SK-N-MC (cell line): ENCODE measurements at regions not wholly inside any gene's neighbourhood (a gene's known extent, or its start where the extent isn't known, plus 50 kb on each side); places are given as distances from the start of the nearest gene placed in this dataset.

Experiments used
- DNase-seq: peaks from one replicate; pipeline ENCODE4 v3.0.0-alpha.2; 2011; ENCODE audit warnings: low read depth, low spot score
- H3K27ac ChIP-seq: fragments of 200-600 bp; sonication (generic); 2 replicates; pipeline ENCODE4 v1.5.1; 2016; ENCODE audit warnings: mixed run types
- H3K36me3 ChIP-seq: fragments of 200-600 bp; sonication (generic); 2 replicates; pipeline ENCODE4 v1.6.1; 2017; ENCODE audit warnings: antibody characterized with exemption, low read length, mixed read lengths; ENCODE audit not compliant: insufficient read depth
- H3K4me3 ChIP-seq: fragments of 200-600 bp; sonication (generic); 2 replicates; pipeline ENCODE4 v1.5.1; 2016
- H3K9ac ChIP-seq: fragments of 200-600 bp; sonication (generic); 2 replicates; pipeline ENCODE4 v1.8.0; 2017; ENCODE audit warnings: mixed run types, mixed read lengths; ENCODE audit not compliant: insufficient read length
- H3K9me3 ChIP-seq: fragments of 200-600 bp; sonication (generic); 2 replicates; pipeline ENCODE4 v1.6.1; 2017; ENCODE audit warnings: low read depth, mild to moderate bottlenecking, antibody characterized with exemption, low read length, moderate library complexity, mixed read lengths
- EZH2 ChIP-seq: fragments of 200-600 bp; sonication (generic); IDR thresholded peaks from one replicate; pipeline ENCODE4 v1.6.1; 2017; ENCODE audit warnings: antibody characterized with exemption
- FOXP2 ChIP-seq: optimal IDR thresholded peaks from 2 replicates; pipeline ENCODE3; 2011; ENCODE audit warnings: mild to moderate bottlenecking, moderate library complexity; ENCODE audit not compliant: insufficient read depth; ENCODE audit errors: extremely low read length, control extremely low read depth
- POLR2AphosphoS5 ChIP-seq: IDR thresholded peaks from 2 replicates; pipeline ENCODE4 v1.6.1; 2012; ENCODE audit warnings: mild to moderate bottlenecking, low read depth, low read length, borderline replicate concordance

GRCh38 chrX:122868631-122869030 lies 315.4 kb upstream of the GRIA3 start:
- Histone ChIP-seq H3K36me3 (no peaks in the 10 kb centered on the region), H3K27ac (no peak overlapping the region), H3K9ac (no peak overlapping the region), H3K4me3 (no peak overlapping the region), H3K9me3 (no peaks in the 10 kb centered on the region)
- TF ChIP-seq EZH2 (no peak), FOXP2 (no peak), POLR2AphosphoS5 (no peak)
- DNase-seq = no peak

DNA sequence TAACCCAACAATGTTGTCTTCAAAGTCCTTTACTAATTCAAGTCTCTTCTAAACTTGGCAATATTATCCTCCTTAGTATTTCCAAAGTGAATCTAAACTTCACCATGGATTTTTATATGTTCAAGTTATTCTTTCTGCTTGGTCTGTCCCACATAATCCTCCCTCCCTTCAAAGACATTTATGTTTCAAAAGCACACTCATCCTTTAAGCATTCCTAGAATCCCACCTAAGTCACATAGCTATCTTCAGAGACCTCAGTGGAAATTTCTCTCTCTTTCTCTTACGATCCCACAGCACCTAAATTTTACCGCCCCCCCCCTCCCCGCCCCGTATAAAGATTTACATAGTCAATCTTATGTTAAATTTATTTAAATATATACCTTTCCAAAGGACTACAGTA lies 314.9 kb upstream of the GRIA3 start:
- TF ChIP-seq EZH2 (no peak), POLR2AphosphoS5 (no peak), FOXP2 (no peak)
- H3K4me3 ChIP-seq = no peak overlapping the region
- no peaks in the 10 kb centered on the region for H3K9me3 ChIP-seq
- no peaks in the 10 kb centered on the region for H3K36me3 ChIP-seq
- no peak overlapping the region for H3K9ac ChIP-seq
- no peak for DNase-seq
- no peak overlapping the region for H3K27ac ChIP-seq

DNA sequence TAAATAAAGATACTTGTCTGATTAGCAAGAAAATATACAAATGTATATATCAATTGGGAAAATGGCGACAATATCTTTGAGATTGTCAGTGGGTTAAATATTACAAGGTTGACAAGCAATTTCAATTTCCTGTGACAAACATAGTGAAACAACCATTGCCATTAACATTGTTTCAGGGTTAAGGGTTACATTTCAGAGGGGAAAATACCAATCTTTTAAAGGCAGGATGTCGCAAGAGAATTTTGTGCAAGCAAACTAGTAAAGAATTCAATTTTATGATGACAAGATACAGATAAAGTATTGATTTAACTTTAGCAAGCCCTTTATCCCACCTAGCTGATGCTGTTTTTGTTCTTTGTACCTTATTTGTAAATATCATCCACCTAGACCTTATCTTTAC lies 305.8 kb upstream of the GRIA3 start:
- Histone ChIP-seq H3K9me3 (no peaks in the 10 kb centered on the region), H3K27ac (no peak overlapping the region), H3K9ac (no peak overlapping the region), H3K36me3 (no peaks in the 10 kb centered on the region), H3K4me3 (no peak overlapping the region)
- TF ChIP-seq POLR2AphosphoS5 (no peak), FOXP2 (no peak), EZH2 (no peak)
- DNase-seq = no peak

DNA sequence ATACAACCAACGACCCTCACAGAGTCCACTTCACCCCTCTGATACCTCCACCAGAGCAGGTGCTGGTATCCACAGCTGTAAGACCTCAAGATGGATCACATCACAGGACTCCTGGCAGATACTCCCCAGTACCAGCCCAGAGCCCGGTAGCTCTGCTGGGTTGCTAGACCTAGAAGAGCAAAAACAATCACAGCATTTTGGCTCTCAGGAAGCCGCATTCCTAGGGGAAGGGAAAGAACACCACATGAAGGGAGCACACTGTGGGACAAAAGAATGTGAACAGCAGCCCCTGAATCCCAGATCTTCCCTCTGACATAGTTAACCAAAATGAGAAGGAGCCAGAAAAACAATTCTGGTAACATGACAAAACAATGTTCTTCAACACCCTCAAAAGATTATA lies 303.1 kb upstream of the GRIA3 start:
- Histone ChIP-seq H3K4me3 (no peak overlapping the region), H3K9me3 (no peaks in the 10 kb centered on the region), H3K9ac (no peak overlapping the region), H3K27ac (no peak overlapping the region), H3K36me3 (no peaks in the 10 kb centered on the region)
- no peak for TF ChIP-seq POLR2AphosphoS5
- TF ChIP-seq EZH2 = no peak
- no peak for TF ChIP-seq FOXP2
- DNase-seq = no peak

DNA sequence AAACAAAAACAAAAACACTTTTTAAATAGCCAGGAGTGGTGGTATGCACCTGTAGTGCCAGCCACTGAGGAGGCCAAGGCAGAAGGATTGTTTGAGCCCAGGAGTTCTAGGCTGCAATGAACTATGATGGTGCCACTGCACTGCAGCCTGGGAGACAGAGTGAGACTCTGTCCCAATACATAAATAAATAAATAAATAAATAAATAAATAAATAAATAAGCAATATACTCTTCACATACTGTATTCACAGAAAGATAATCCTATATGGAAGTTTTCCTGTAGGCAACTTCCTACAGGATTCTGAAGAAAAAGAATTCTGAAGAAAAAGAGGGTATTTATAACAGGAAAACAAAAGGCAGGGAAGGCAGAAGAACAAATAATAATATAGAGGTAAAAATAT lies 293.3 kb upstream of the GRIA3 start:
- no peak for DNase-seq
- no peaks in the 10 kb centered on the region for H3K36me3 ChIP-seq
- no peaks in the 10 kb centered on the region for H3K9me3 ChIP-seq
- H3K9ac ChIP-seq = no peak overlapping the region
- no peak overlapping the region for H3K27ac ChIP-seq
- no peak overlapping the region for H3K4me3 ChIP-seq
- TF ChIP-seq FOXP2 (no peak), EZH2 (no peak), POLR2AphosphoS5 (no peak)

DNA sequence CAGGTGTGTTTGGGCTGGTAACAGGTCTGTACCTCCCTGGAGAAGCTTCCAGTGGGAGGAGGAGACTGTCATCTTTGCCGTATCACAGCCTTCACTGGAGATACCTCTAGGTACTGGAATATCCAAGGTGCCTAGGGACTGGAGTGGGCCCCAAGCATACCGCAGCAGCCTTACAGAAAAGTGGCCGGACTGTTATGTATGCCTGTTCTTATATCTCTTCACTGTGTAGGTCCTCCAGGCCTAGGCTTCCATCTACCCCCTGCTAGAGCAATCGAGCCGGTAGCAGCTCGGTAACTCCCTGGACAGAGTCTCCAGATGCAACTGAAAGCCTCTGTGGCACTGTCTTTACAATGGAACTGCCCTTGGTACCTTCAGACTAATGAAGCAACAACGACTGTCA lies 277.4 kb upstream of the GRIA3 start:
- Histone ChIP-seq H3K4me3 (no peak overlapping the region), H3K9me3 (no peaks in the 10 kb centered on the region), H3K9ac (no peak overlapping the region), H3K36me3 (no peaks in the 10 kb centered on the region), H3K27ac (no peak overlapping the region)
- no peak for DNase-seq
- TF ChIP-seq FOXP2 (no peak), EZH2 (no peak)

DNA sequence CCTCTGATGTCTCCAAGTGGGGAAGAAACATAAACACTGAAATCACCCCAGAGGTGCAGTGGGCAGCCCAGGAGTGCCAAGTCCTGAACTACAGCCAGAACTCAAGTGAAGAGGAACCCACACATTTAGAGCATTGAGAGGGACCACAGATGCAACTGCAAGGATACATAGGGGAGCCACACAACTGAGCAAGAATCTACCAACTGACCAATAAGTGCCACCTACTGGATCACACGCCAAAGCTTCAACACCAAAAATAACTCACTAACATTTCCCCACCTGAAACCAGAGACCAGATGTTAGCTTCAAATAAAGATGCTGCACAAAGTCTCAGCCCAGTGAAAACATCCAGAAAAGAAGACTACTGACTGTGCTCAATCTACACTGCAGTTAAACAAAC lies 276.7 kb upstream of the GRIA3 start:
- Histone ChIP-seq H3K9me3 (no peaks in the 10 kb centered on the region), H3K27ac (no peak overlapping the region), H3K9ac (no peak overlapping the region), H3K4me3 (no peak overlapping the region), H3K36me3 (no peaks in the 10 kb centered on the region)
- TF ChIP-seq EZH2 (no peak), POLR2AphosphoS5 (no peak), FOXP2 (no peak)
- DNase-seq = no peak

DNA sequence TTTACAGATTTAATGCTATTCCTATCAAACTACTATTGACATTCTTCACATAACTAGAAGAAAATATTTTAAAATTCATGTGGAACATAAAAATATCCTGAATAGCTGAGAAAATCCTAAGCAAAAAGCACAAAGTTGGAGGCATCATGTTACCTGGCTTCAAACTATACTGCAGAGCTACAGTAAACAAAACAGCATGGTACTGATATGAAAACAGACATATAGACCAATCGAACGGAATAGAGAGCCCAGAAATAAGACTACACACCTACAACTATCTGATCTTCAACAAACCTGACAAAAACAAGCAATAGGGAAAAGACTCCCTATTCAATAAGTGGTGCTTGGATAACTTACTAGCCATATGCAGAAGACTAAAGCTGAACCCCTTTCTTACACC lies 273.4 kb upstream of the GRIA3 start:
- H3K36me3 ChIP-seq = no peaks in the 10 kb centered on the region
- H3K4me3 ChIP-seq = no peak overlapping the region
- no peak overlapping the region for H3K9ac ChIP-seq
- H3K9me3 ChIP-seq = no peaks in the 10 kb centered on the region
- H3K27ac ChIP-seq = no peak overlapping the region
- TF ChIP-seq EZH2 = no peak
- no peak for TF ChIP-seq FOXP2
- TF ChIP-seq POLR2AphosphoS5 = no peak
- DNase-seq = no peak

DNA sequence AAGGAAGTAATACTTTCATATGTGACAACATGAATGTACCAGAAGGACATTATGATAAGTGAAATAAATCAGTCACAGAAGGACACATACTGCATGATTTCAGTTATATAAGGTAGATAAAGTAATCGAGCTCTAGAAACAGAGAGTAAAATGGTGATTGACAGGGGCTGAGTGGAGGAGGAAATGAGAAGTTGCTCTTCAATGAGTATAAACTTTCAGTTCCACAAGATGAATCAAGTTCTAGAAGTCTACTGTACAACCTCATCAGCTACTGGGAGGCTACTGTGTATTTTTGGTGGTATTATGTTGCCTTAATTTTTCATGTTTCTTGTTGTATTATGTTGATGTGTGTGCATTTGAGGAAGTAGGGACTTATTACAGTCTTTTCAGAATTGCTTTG lies 270.9 kb upstream of the GRIA3 start:
- Histone ChIP-seq H3K36me3 (no peaks in the 10 kb centered on the region), H3K27ac (no peak overlapping the region), H3K9me3 (no peaks in the 10 kb centered on the region), H3K9ac (no peak overlapping the region), H3K4me3 (no peak overlapping the region)
- DNase-seq = no peak
- TF ChIP-seq EZH2 = no peak
- no peak for TF ChIP-seq FOXP2
- TF ChIP-seq POLR2AphosphoS5 = no peak

DNA sequence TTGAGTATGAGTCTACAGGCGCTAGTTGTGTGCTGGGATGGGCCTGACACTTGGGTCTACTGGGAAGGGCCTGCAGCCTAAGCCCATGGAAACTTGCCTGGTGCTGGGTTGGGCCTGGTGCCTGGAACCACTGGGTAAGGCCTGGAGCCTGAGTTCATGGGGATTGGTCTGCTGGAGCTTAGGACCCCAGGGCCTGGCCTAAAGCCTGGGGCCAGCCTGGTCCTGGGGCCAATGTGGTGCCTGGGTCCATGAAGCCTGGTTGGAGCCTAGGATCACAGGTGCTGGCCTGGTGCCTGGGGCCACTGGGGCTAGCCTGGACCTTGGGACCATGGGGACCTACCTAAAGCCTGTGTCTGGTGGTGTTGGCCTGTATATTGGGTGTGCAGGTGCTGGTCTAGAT lies 270.3 kb upstream of the GRIA3 start:
- no peaks in the 10 kb centered on the region for H3K36me3 ChIP-seq
- H3K9me3 ChIP-seq = no peaks in the 10 kb centered on the region
- no peak overlapping the region for H3K9ac ChIP-seq
- H3K27ac ChIP-seq = no peak overlapping the region
- no peak for DNase-seq
- TF ChIP-seq POLR2AphosphoS5 = no peak
- TF ChIP-seq EZH2 = no peak
- TF ChIP-seq FOXP2 = no peak
- H3K4me3 ChIP-seq = no peak overlapping the region
